K562 (cell line): ENCODE measurements at regions not wholly inside any gene's neighbourhood (a gene's known extent, or its start where the extent isn't known, plus 50 kb on each side); places are given as distances from the start of the nearest gene placed in this dataset.
A peak's percentile ranks its signal among the peaks of the same experiment; 100 is the strongest.

Experiments
- ATAC-seq: fragments of 200-7000 bp; cut with Tn5 transposase; 3 replicates; pipeline ENCODE4 v1.9.1; 2020; ENCODE audit warnings: moderate library complexity
- BruUV-seq: library from RNA; stranded (reverse); fragments of 400-500 nt; replicated peaks from 2 replicates; lab custom pipeline; 2021; lab: Mats Ljungman, UMichigan
- CTCF ChIA-PET: fragments of 300-600 bp; formaldehyde crosslinking; extraction: SDS; loops from one replicate; lab custom pipeline; 2021; ENCODE audit warnings: low intra/inter-chr PET ratio; lab: Yijun Ruan, JAX
- POLR2A ChIA-PET: fragments of 300-600, 350-650 bp; sonication (Branson Sonifier 250); formaldehyde crosslinking; extraction: SDS; loops from one replicate; lab custom pipeline; 2021; ENCODE audit warnings: antibody characterized with exemption, inconsistent platforms; lab: Yijun Ruan, JAX
- DNase-seq, 4 experiments: peaks; one replicate each; pipeline versions ENCODE4 v3.0.0 to v3.0.0-alpha.2; 2011 to 2018; ENCODE audit warnings: low spot score in 3 of 4, mixed read lengths in 3 of 4; ENCODE audit errors: extremely low read depth in 1 of 4
- FAIRE-seq: peaks from 2 replicates; lab custom pipeline; 2011; peaks lifted over from hg19 to GRCh38; lab: Jason Lieb, UNC
- H2AFZ ChIP-seq: 2 replicates; pipeline ENCODE4 v1.6.0; 2011; ENCODE audit warnings: low read depth, low read length, control low read depth, inconsistent platforms
- H3K27ac ChIP-seq: fragments of 200-600 bp; 3 replicates; pipeline ENCODE4 v1.8.0; 2011; ENCODE audit warnings: low read depth, mild to moderate bottlenecking, control low read depth, inconsistent platforms, low read length, moderate library complexity, mixed read lengths; ENCODE audit errors: extremely low read depth
- H3K27me3 ChIP-seq, 2 experiments: fragments of 300-600 bp in 1 of 2; 2 replicates in 1 of 2; 3 replicates in 1 of 2; pipeline versions ENCODE4 v1.6.0 to v1.8.0; 2011; ENCODE audit warnings: inconsistent platforms in 2 of 2, low read length in 2 of 2, mild to moderate bottlenecking in 1 of 2, mixed read lengths in 1 of 2, moderate library complexity in 1 of 2; ENCODE audit not compliant: control insufficient read depth in 2 of 2, insufficient read depth in 2 of 2
- H3K36me3 ChIP-seq: fragments of 300-600 bp; 3 replicates; pipeline ENCODE4 v1.8.0; 2011; ENCODE audit warnings: mild to moderate bottlenecking, low read length, inconsistent platforms; ENCODE audit not compliant: control insufficient read depth, insufficient read depth
- H3K4me1 ChIP-seq, 2 experiments: fragments of 200-600 bp in 1 of 2; replicated peaks in 1 of 2; 2 replicates in 1 of 2; 3 replicates in 1 of 2; pipeline versions ENCODE4 v1.5.1 to v1.8.0; 2011; ENCODE audit warnings: inconsistent platforms in 2 of 2, low read length in 2 of 2, mild to moderate bottlenecking in 1 of 2, mixed read lengths in 1 of 2, moderate library complexity in 1 of 2; ENCODE audit not compliant: control insufficient read depth in 2 of 2, insufficient read depth in 2 of 2
- H3K4me2 ChIP-seq: 2 replicates; pipeline ENCODE4 v1.6.1; 2011; ENCODE audit warnings: low read length, control low read depth, inconsistent platforms, mixed read lengths; ENCODE audit not compliant: insufficient read depth
- H3K4me3 ChIP-seq: fragments of 200-600 bp; sonication (generic), shearing (Covaris generic); 2 replicates; pipeline ENCODE4 v1.5.1; 2016; ENCODE audit warnings: control low read depth, inconsistent platforms
- H3K79me2 ChIP-seq: fragments of 200-600 bp; 3 replicates; pipeline ENCODE4 v1.8.0; 2011; ENCODE audit warnings: low read length, inconsistent platforms; ENCODE audit not compliant: control insufficient read depth, insufficient read depth
- H3K9ac ChIP-seq, 2 experiments: 2 replicates each; pipeline versions ENCODE4 v1.6.0 to v1.6.1; 2011; ENCODE audit warnings: low read depth in 2 of 2, low read length in 2 of 2, control low read depth in 1 of 2, inconsistent platforms in 1 of 2, mild to moderate bottlenecking in 1 of 2, mixed read lengths in 1 of 2; ENCODE audit not compliant: insufficient read depth in 1 of 2
- H3K9me1 ChIP-seq: one replicate; pipeline ENCODE4 v1.6.0; 2011; ENCODE audit warnings: inconsistent platforms, mild to moderate bottlenecking, low read length, moderate library complexity; ENCODE audit not compliant: control insufficient read depth, insufficient read depth
- H3K9me3 ChIP-seq: replicated peaks from 2 replicates; pipeline ENCODE4 v1.5.1; 2011; ENCODE audit warnings: low read depth, low read length, inconsistent platforms; ENCODE audit not compliant: control insufficient read depth, insufficient read depth
- H4K20me1 ChIP-seq: replicated peaks from 2 replicates; pipeline ENCODE4 v1.6.1; 2011; ENCODE audit warnings: low read length, inconsistent platforms, mixed read lengths; ENCODE audit not compliant: control insufficient read depth, insufficient read depth
- BHLHE40 ChIP-seq: IDR thresholded peaks from 2 replicates; pipeline ENCODE4 v1.6.1; 2011; ENCODE audit warnings: low read length, improper control_type of control experiment
- CBFA2T2 ChIP-seq: fragments of 450-650 bp; conservative IDR thresholded peaks from 2 replicates; pipeline ENCODE4 v1.6.1; 2017; ENCODE audit warnings: mild to moderate bottlenecking
- DPF2 ChIP-seq: fragments of 450-650 bp; IDR thresholded peaks from 2 replicates; pipeline ENCODE4 v1.6.1; 2016
- KDM1A ChIP-seq, 2 experiments: fragments of 450-650 bp; IDR thresholded peaks; 2 replicates each; pipeline ENCODE4 v1.6.1; 2016; ENCODE audit warnings: mild to moderate bottlenecking in 2 of 2
- LEF1 ChIP-seq: fragments of 450-650 bp; IDR thresholded peaks from 2 replicates; pipeline ENCODE4 v1.6.1; 2016; ENCODE audit warnings: mild to moderate bottlenecking
- NFE2 ChIP-seq: IDR thresholded peaks from 2 replicates; pipeline ENCODE4 v1.6.1; 2014; ENCODE audit warnings: antibody characterized with exemption, low read depth
- NFE2L1 ChIP-seq: fragments of 450-650 bp; IDR thresholded peaks from 2 replicates; pipeline ENCODE4 v1.6.1; 2016; ENCODE audit warnings: missing genetic modification characterization, low read depth, mild to moderate bottlenecking, missing compliant biosample characterization, moderate library complexity, borderline replicate concordance
- NR3C1 ChIP-seq: sonication (generic); formaldehyde crosslinking; IDR thresholded peaks from 2 replicates; pipeline ENCODE4 v1.8.1; 2022; ENCODE audit warnings: missing genetic modification reagents
- RAD51 ChIP-seq: fragments of 450-650 bp; IDR thresholded peaks from 2 replicates; pipeline ENCODE4 v1.7.1; 2016; ENCODE audit warnings: low read depth, mild to moderate bottlenecking, borderline replicate concordance
- RB1 ChIP-seq: fragments of 450-650 bp; IDR thresholded peaks from 2 replicates; pipeline ENCODE4 v1.6.1; 2017; ENCODE audit warnings: low read depth, mild to moderate bottlenecking
- SMARCA4 ChIP-seq: fragments of 450-650 bp; IDR thresholded peaks from 2 replicates; pipeline ENCODE4 v1.6.1; 2016
- TEAD4 ChIP-seq, 2 experiments: sonication (generic) in 1 of 2; formaldehyde crosslinking in 1 of 2; IDR thresholded peaks; 2 replicates each; pipeline versions ENCODE4 v1.6.1 to v1.8.0; 2012 to 2022; ENCODE audit warnings: borderline replicate concordance in 1 of 2, inconsistent platforms in 1 of 2, low read length in 1 of 2, mild to moderate bottlenecking in 1 of 2, missing genetic modification reagents in 1 of 2
- TRIM24 ChIP-seq, 2 experiments: fragments of 450-650 bp; IDR thresholded peaks; 2 replicates each; pipeline ENCODE4 v1.6.1; 2016
- ZFX ChIP-seq: sonication (generic); formaldehyde crosslinking; IDR thresholded peaks from 2 replicates; pipeline ENCODE4 v1.8.0; 2022; ENCODE audit warnings: mild to moderate bottlenecking, missing genetic modification reagents, moderate library complexity
- ZNF165 ChIP-seq: fragments of 250-450 bp; sonication (Bioruptor Pico); IDR thresholded peaks from 2 replicates; pipeline ENCODE4 v1.4.0; 2020; ENCODE audit warnings: borderline replicate concordance
- ZNF263 ChIP-seq: sonication (generic); formaldehyde crosslinking; IDR thresholded peaks from 2 replicates; pipeline ENCODE4 v1.8.0; 2022; ENCODE audit warnings: mild to moderate bottlenecking, missing genetic modification reagents, borderline replicate concordance
- ZNF324 ChIP-seq: fragments of 250-450 bp; sonication (Bioruptor Pico); IDR thresholded peaks from 2 replicates; pipeline ENCODE4 v1.4.0; 2020; ENCODE audit warnings: mild to moderate bottlenecking
- ZNF431 ChIP-seq: sonication (generic); formaldehyde crosslinking; IDR thresholded peaks from 2 replicates; pipeline ENCODE4 v1.8.0; 2022; ENCODE audit warnings: mild to moderate bottlenecking, missing genetic modification reagents
- ZNF57 ChIP-seq: fragments of 450-650 bp; formaldehyde crosslinking; IDR thresholded peaks from 2 replicates; pipeline ENCODE4 v1.4.0; 2020; ENCODE audit warnings: mild to moderate bottlenecking, moderate library complexity
- WGBS: fragments of 100-300 bp; shearing (Covaris generic); methylation state at CpG from one replicate; pipeline ENCODE4 v1.1.6; 2016; ENCODE audit warnings: low coverage, mixed read lengths; ENCODE audit not compliant: insufficient coverage; ENCODE audit errors: missing lambda C conversion rate; 5-methylcytosine and 5-hydroxymethylcytosine counted together
- in situ Hi-C: fragments of 300-500 bp; cut with MboI; formaldehyde crosslinking; loops from 4 replicates; pipeline ENCODE4 v1.15.0; 2018; ENCODE audit warnings: inconsistent platforms, mixed read lengths
- intact Hi-C: fragments of 100-400 bp; cut with micrococcal nuclease; formaldehyde crosslinking; loops from 2 replicates; pipeline ENCODE4 v1.14.2; 2022
- TF ChIP-seq, protein P1 (sequence below): fragments of 200-800 bp; sonication (Bioruptor generic); IDR thresholded peaks from 2 replicates; pipeline ENCODE4 v1.6.1; 2017; ENCODE audit warnings: missing genetic modification characterization, missing compliant biosample characterization
- TF ChIP-seq, protein P2 (sequence below): sonication (generic); IDR thresholded peaks from 2 replicates; pipeline ENCODE4 v1.6.1; 2016

DNA sequence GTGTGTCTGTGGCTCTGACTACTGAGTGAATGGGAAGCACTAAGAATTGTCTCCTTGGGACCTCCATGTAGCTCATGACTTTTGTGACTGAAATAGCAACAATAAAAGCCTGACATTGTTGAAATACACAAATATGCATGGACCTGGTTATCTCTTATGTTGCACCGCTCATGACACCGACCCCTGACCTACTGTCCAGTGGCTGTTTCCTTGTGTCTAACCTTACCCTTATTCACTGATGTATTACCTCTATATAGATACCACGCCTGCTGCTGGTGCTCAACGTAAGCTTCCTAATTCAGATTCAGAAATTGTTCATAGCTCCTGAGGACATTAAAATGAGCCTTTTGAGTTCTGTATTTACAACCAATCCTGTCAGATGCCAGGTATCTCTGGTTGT, 243.4 kb upstream of the SEMA3C start (continued):
- no peak for TF ChIP-seq ZNF263 (CRISPR knock-in tag)
- no peak for TF ChIP-seq ZNF324
- TF ChIP-seq ZFX (CRISPR knock-in tag): no peak

DNA sequence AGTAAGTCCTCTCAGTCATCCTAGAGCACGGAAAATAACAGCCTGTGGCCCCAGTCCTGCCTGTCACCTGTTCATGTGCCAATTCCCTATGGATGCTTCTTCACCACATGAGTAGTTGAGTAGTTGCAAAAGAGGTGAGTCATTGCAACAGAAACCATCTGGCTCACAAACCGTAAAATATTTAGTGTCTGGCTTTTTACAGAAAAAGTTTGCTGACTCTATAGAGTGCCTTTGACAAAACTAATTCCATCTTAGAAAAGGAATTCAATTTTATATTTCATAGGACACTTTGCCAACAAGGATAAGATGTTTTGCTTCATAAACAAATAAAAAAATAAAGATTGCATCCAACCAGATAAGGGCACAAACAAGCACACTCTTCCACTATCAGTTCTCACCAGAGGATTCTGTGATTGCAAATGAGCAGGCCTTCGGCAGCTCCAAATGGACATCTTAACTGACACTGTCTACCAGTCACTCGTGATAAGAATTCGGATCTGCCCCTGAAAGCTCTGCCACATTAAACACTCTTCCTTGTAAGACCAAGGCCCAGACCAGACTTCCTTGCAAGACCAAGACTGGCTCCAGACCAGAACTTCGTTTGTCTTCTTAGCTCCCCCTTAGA, 242.7 kb upstream of the SEMA3C start:
- 0% methylated on average over 6 of the region's 6 CpGs for WGBS
- no peaks in the 10 kb centered on the region for H4K20me1 ChIP-seq
- H3K4me2 ChIP-seq: peak overlapping the region; percentile 29; the same call in 1 of the 2 replicates
- H3K4me1 ChIP-seq: peaks cover 0 to 14% of the 10 kb centered on the region in 2 experiments; a peak in 2 of 5 replicates
- no peaks in the 10 kb centered on the region for H3K27me3 ChIP-seq
- H3K79me2 ChIP-seq: no peaks in the 10 kb centered on the region
- H3K36me3 ChIP-seq: no peaks in the 10 kb centered on the region
- peak overlapping the region; percentile 42 for H2AFZ ChIP-seq
- intact Hi-C loops: loop anchor here (5.0 kb wide), 1 partner anchor 46 kb away; no protein-coding TSS in a partner anchor
- ChIA-PET CTCF (no interaction called here), POLR2A (interaction anchor here (0.8 kb wide), 1 partner anchor 9 kb away, joined by 3 read pairs; no protein-coding TSS in a partner anchor)
- no peaks in the 10 kb centered on the region for H3K9me1 ChIP-seq
- in situ Hi-C loops: no loop called here
- peak overlapping the region; percentile 76 for H3K27ac ChIP-seq
- H3K9me3 ChIP-seq: peaks cover 3% of the 10 kb centered on the region; the same call in 1 of the 2 replicates
- ATAC-seq: peak; percentile 88
- peak; percentile 87 for FAIRE-seq
- H3K9ac ChIP-seq: peak overlapping the region in 1 of 2 experiments; percentile 37; a peak in 2 of 4 replicates
- peak; percentile 32 to 84 (median 49) for DNase-seq
- no peak overlapping the region for H3K4me3 ChIP-seq
- no TSS peak for BruUV-seq
- TF ChIP-seq ZNF165 (no peak), ZNF431 (CRISPR knock-in tag) (no peak), TEAD4 (IDR thresholded peaks at IDR 0.05; ENCODE audit: low read length) (peak; percentile 82), TEAD4 (CRISPR knock-in tag; IDR thresholded peaks at IDR 0.05; ENCODE audit: borderline replicate concordance) (no peak), LEF1 (peak; percentile 63; the same call in 1 of the 2 replicates), CBFA2T2 (peak; percentile 85), TRIM24 (IDR thresholded peaks at IDR 0.05) (peak; percentile 28 to 42; a peak in 1 of 4 replicates), RAD51 (no peak), BHLHE40 (peak; percentile 61; the same call in 1 of the 2 replicates), NFE2 (peak; percentile 57), DPF2 (peak; percentile 92), ZNF57 (no peak), NFE2L1 (tag) (0 out of 2 replicates have a peak, but pooled peaks have one; percentile 2), KDM1A (IDR thresholded peaks at IDR 0.05) (peak; percentile 7 to 24; a peak in 1 of 4 replicates), NR3C1 (CRISPR knock-in tag) (no peak), RB1 (no peak), SMARCA4 (peak; percentile 81)
- TF ChIP-seq, protein P1, sequence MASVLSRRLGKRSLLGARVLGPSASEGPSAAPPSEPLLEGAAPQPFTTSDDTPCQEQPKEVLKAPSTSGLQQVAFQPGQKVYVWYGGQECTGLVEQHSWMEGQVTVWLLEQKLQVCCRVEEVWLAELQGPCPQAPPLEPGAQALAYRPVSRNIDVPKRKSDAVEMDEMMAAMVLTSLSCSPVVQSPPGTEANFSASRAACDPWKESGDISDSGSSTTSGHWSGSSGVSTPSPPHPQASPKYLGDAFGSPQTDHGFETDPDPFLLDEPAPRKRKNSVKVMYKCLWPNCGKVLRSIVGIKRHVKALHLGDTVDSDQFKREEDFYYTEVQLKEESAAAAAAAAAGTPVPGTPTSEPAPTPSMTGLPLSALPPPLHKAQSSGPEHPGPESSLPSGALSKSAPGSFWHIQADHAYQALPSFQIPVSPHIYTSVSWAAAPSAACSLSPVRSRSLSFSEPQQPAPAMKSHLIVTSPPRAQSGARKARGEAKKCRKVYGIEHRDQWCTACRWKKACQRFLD (CRISPR knock-in tag): peak; percentile 78; the same call in 1 of the 2 replicates
- TF ChIP-seq, protein P2, sequence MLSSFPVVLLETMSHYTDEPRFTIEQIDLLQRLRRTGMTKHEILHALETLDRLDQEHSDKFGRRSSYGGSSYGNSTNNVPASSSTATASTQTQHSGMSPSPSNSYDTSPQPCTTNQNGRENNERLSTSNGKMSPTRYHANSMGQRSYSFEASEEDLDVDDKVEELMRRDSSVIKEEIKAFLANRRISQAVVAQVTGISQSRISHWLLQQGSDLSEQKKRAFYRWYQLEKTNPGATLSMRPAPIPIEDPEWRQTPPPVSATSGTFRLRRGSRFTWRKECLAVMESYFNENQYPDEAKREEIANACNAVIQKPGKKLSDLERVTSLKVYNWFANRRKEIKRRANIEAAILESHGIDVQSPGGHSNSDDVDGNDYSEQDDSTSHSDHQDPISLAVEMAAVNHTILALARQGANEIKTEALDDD: peak; percentile 40; the same call in 1 of the 2 replicates
